ENCODE measurements at regions not wholly inside any gene's neighbourhood (a gene's known extent, or its start where the extent isn't known, plus 50 kb on each side); places are given as distances from the start of the nearest gene placed in this dataset.

GRCh38 chrX:42602566-42602965, 175.4 kb downstream of the PPP1R2C start:
- TF ChIP-seq CTCF (IDR thresholded peaks at IDR 0.05) (no peak), POLR2A (IDR thresholded peaks at IDR 0.05) (no peak)
